ENCODE measurements at regions not wholly inside any gene's neighbourhood (a gene's known extent, or its start where the extent isn't known, plus 50 kb on each side); places are given as distances from the start of the nearest gene placed in this dataset.
"Not testable (repeated sequence)": the region's sequence is repeated elsewhere in the genome, so short reads cannot be mapped to it uniquely, and the experiment has no call there.

- DNase-seq; H3K4me3 ChIP-seq; H3K27ac ChIP-seq; H3K27me3 ChIP-seq (ENCODE audit: insufficient read depth in 3 of 3, low read length in 2 of 3); intact Hi-C loops (cut with DNase I); H3K36me3 ChIP-seq (ENCODE audit: insufficient read depth in 1 of 2, low read depth in 1 of 2); ATAC-seq; H3K4me1 ChIP-seq: not testable (repeated sequence)
- peaks cover 11% of the 10 kb centered on the region for H3K9me3 ChIP-seq
These were observed 56.8 kb downstream of the SCGB2B2 start for GRCh38 chr19:34620134-34620533.

DNA sequence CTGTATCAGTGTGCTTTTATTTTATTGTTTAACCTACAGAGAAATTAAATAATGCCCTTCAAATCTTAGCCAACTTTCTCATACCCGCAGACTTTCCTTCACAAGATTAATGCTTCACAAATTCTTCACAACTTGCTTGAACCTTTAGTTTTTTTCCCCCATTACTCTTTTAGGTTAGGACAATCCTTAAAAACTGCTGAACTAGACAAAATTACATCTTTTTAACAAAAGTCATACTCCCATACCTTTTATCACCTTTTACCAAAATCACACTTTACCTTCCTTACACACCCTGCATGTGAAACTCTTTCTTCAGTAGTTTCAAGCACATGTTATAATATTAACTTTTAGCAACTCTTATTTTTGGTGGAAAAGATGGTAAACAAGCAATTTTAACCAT, 58.5 kb downstream of the SCGB2B2 start:
- 95 to 98% (median 97%) methylated on average over 1 of the region's 1 CpG for WGBS, 3 donors
- Histone ChIP-seq H3K27me3 (ENCODE audit: insufficient read depth in 3 of 3, low read length in 2 of 3) (no peaks in the 10 kb centered on the region), H3K4me1 (no peaks in the 10 kb centered on the region), H3K9me3 (peaks cover 16% of the 10 kb centered on the region), H3K27ac (no peak overlapping the region), H3K36me3 (ENCODE audit: insufficient read depth in 1 of 2, low read depth in 1 of 2) (no peaks in the 10 kb centered on the region), H3K4me3 (no peak overlapping the region)
- no peak for ATAC-seq
- no peak for DNase-seq
- intact Hi-C loops (cut with DNase I): no loop called here
- no peak for TF ChIP-seq CTCF (IDR thresholded peaks at IDR 0.05)

- H3K4me1 ChIP-seq; H3K4me3 ChIP-seq; DNase-seq; intact Hi-C loops (cut with DNase I); ATAC-seq; H3K27me3 ChIP-seq (ENCODE audit: insufficient read depth in 3 of 3, low read length in 2 of 3); H3K36me3 ChIP-seq (ENCODE audit: insufficient read depth in 1 of 2, low read depth in 1 of 2); H3K27ac ChIP-seq: not testable (repeated sequence)
- 81 to 86% (median 83%) methylated on average over 5 to 8 of the region's 8 CpGs for WGBS, 3 donors
- peaks cover 16% of the 10 kb centered on the region for H3K9me3 ChIP-seq
These were observed 59.0 kb downstream of the SCGB2B2 start for GRCh38 chr19:34617996-34618395.

- H3K36me3 ChIP-seq (ENCODE audit: insufficient read depth in 1 of 2, low read depth in 1 of 2): no peaks in the 10 kb centered on the region
- peaks cover 8% of the 10 kb centered on the region for H3K9me3 ChIP-seq
- DNase-seq (no peak), ATAC-seq (no peak)
- H3K4me1 ChIP-seq: no peaks in the 10 kb centered on the region
- no peak for TF ChIP-seq CTCF (IDR thresholded peaks at IDR 0.05)
- intact Hi-C loops (cut with DNase I): no loop called here
- H3K27me3 ChIP-seq (ENCODE audit: insufficient read depth in 3 of 3, low read length in 2 of 3): no peaks in the 10 kb centered on the region
- no peak overlapping the region for H3K27ac ChIP-seq
- H3K4me3 ChIP-seq: no peak overlapping the region
These were observed 74.0 kb downstream of the SCGB2B2 start for GRCh38 chr19:34603003-34603402.

DNA sequence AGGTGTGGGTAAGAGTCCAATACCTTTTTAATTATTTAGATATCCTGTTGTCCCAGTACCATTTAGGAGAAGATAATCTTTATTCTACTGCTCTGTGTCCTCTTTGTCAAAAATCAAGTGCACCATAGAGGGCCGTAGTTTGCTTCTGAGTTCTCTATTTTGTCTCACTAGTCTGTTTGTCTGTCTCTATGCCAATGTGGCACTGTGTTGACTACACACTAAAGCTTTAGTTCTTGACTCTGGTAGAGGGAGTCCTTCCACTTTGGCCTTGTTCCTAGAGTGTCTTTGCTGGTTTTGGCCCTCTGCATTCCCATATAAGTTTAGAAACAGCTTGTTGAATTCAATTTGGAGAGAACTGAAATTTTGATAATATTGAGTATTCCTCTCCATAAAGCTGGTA, 75.9 kb downstream of the SCGB2B2 start:
- H3K4me3 ChIP-seq: no peak overlapping the region
- no peaks in the 10 kb centered on the region for H3K4me1 ChIP-seq
- ATAC-seq (no peak), DNase-seq (no peak)
- intact Hi-C loops (cut with DNase I): no loop called here
- 77 to 100% (median 90%) methylated on average over 1 of the region's 1 CpG for WGBS, 3 donors
- no peaks in the 10 kb centered on the region for H3K27me3 ChIP-seq (ENCODE audit: insufficient read depth in 3 of 3, low read length in 2 of 3)
- no peaks in the 10 kb centered on the region for H3K36me3 ChIP-seq (ENCODE audit: insufficient read depth in 1 of 2, low read depth in 1 of 2)
- peaks cover 4% of the 10 kb centered on the region for H3K9me3 ChIP-seq
- no peak overlapping the region for H3K27ac ChIP-seq
- no peak for TF ChIP-seq CTCF (IDR thresholded peaks at IDR 0.05)

DNA sequence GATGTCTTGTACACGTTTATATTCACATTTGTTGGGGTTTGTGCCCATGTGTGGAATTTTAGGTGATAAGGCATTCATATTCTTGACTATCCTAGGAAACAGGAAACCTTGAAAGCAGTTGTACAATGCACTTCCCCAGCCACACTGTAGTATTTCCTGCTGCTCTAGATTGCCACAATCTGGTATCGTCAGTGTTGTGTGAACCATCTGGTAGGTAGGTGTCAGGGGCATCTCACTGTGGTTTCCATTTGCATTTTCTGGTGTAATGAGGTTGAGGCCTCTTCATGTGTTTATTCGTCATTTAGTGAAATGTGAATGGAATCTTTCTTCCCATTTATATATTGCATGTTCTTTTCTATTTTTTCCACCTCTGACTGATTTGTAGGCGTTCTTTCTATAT, 76.6 kb downstream of the SCGB2B2 start:
- intact Hi-C loops (cut with DNase I): no loop called here
- ATAC-seq (no peak), DNase-seq (no peak)
- Histone ChIP-seq H3K36me3 (ENCODE audit: insufficient read depth in 1 of 2, low read depth in 1 of 2) (no peaks in the 10 kb centered on the region), H3K27ac (no peak overlapping the region), H3K4me1 (peaks cover 2% of the 10 kb centered on the region), H3K9me3 (peaks cover 4% of the 10 kb centered on the region), H3K27me3 (ENCODE audit: insufficient read depth in 3 of 3, low read length in 2 of 3) (no peaks in the 10 kb centered on the region), H3K4me3 (no peak overlapping the region)
- no peak for TF ChIP-seq CTCF (IDR thresholded peaks at IDR 0.05)
- 73 to 78% (median 74%) methylated on average over 4 of the region's 4 CpGs for WGBS, 3 donors
